ENCODE measurements at regions not wholly inside any gene's neighbourhood (a gene's known extent, or its start where the extent isn't known, plus 50 kb on each side); places are given as distances from the start of the nearest gene placed in this dataset.

GRCh38 chr4:24089851-24090534, 200.1 kb upstream of the PPARGC1A start:
- H3K4me3 ChIP-seq (ENCODE audit: low read depth, low read length): no peak overlapping the region
- DNase-seq (ENCODE audit: low read depth): peak; percentile 49
- peak; percentile 41 for TF ChIP-seq CTCF (conservative IDR thresholded peaks at IDR 0.05; ENCODE audit: low read depth, low read length)

- no peak overlapping the region for H3K4me3 ChIP-seq (ENCODE audit: low read depth, low read length)
- TF ChIP-seq CTCF (conservative IDR thresholded peaks at IDR 0.05; ENCODE audit: low read depth, low read length): no peak
- DNase-seq (ENCODE audit: low read depth): no peak
Observed at GRCh38 chr4:24080871-24081270, 191.0 kb upstream of the PPARGC1A start.

- TF ChIP-seq CTCF (conservative IDR thresholded peaks at IDR 0.05; ENCODE audit: low read depth, low read length): no peak
- H3K4me3 ChIP-seq (ENCODE audit: low read depth, low read length): no peak overlapping the region
- no peak for DNase-seq (ENCODE audit: low read depth)
Observed at GRCh38 chr4:24078347-24078962, 188.6 kb upstream of the PPARGC1A start.

- H3K4me3 ChIP-seq (ENCODE audit: low read depth, low read length): no peak overlapping the region
- no peak for TF ChIP-seq CTCF (conservative IDR thresholded peaks at IDR 0.05; ENCODE audit: low read depth, low read length)
- DNase-seq (ENCODE audit: low read depth): no peak
Observed at GRCh38 chr4:24076811-24077210, 187.0 kb upstream of the PPARGC1A start.

GRCh38 chr4:24073948-24074347, 184.1 kb upstream of the PPARGC1A start:
- no peak for DNase-seq (ENCODE audit: low read depth)
- no peak overlapping the region for H3K4me3 ChIP-seq (ENCODE audit: low read depth, low read length)
- TF ChIP-seq CTCF (conservative IDR thresholded peaks at IDR 0.05; ENCODE audit: low read depth, low read length): no peak

- H3K4me3 ChIP-seq (ENCODE audit: low read depth, low read length): no peak overlapping the region
- DNase-seq (ENCODE audit: low read depth): no peak
- TF ChIP-seq CTCF (conservative IDR thresholded peaks at IDR 0.05; ENCODE audit: low read depth, low read length): no peak
Observed at GRCh38 chr4:24071612-24072372, 181.9 kb upstream of the PPARGC1A start.

Measured in choroid plexus epithelial cell (primary cell).